GM12878 (cell line): ENCODE measurements at regions not wholly inside any gene's neighbourhood (a gene's known extent, or its start where the extent isn't known, plus 50 kb on each side); places are given as distances from the start of the nearest gene placed in this dataset.

Experiments used
- ATAC-seq: fragments of 200-7000 bp; cut with Tn5 transposase; 3 replicates; pipeline ENCODE4 v1.9.1; 2020; ENCODE audit warnings: mild to moderate bottlenecking, moderate library complexity
- BruUV-seq: library from RNA; stranded (reverse); fragments of 400-500 nt; replicated peaks from 2 replicates; lab custom pipeline; 2021; lab: Mats Ljungman, UMichigan
- CTCF ChIA-PET: fragments of 300-600 bp; sonication (Branson Sonifier 250); formaldehyde crosslinking; extraction: SDS; loops from one replicate; lab custom pipeline; 2021; ENCODE audit warnings: inconsistent platforms; lab: Yijun Ruan, JAX
- POLR2A ChIA-PET: fragments of 350-600 bp; formaldehyde crosslinking; extraction: SDS; loops from one replicate; lab custom pipeline; 2021; ENCODE audit warnings: inconsistent platforms; lab: Charles Lee
- RAD21 ChIA-PET: fragments of 300-600 bp; sonication (Branson Sonifier 250); formaldehyde crosslinking; loops from one replicate; lab custom pipeline; 2023; ENCODE audit warnings: antibody characterized with exemption; ENCODE audit not compliant: unreplicated experiment; lab: Charles Lee
- SMC1A ChIA-PET: fragments of 300-600 bp; sonication (Branson Sonifier 250); formaldehyde crosslinking; loops from one replicate; lab custom pipeline; 2023; ENCODE audit not compliant: unreplicated experiment, uncharacterized antibody; lab: Charles Lee
- DNase-seq: peaks from one replicate; pipeline ENCODE4 v3.0.0-alpha.2; 2011; ENCODE audit warnings: low read depth, low spot score
- FAIRE-seq: peaks from 3 replicates; lab custom pipeline; 2011; peaks lifted over from hg19 to GRCh38; lab: Jason Lieb, UNC
- H2AFZ ChIP-seq: 2 replicates; pipeline ENCODE4 v1.6.0; 2011; ENCODE audit warnings: low read depth, low read length, control low read depth; ENCODE audit not compliant: control insufficient read depth
- H3K27ac ChIP-seq: 2 replicates; pipeline ENCODE4 v1.5.1; 2011; ENCODE audit warnings: control low read depth; ENCODE audit not compliant: control insufficient read depth, insufficient read depth
- H3K27me3 ChIP-seq, 2 experiments: replicated peaks in 1 of 2; 2 replicates each; pipeline versions ENCODE4 v1.6.0 to v1.6.1; 2011; ENCODE audit warnings: low read length in 1 of 2; ENCODE audit not compliant: control insufficient read depth in 2 of 2, insufficient read depth in 2 of 2
- H3K36me3 ChIP-seq, 2 experiments: 2 replicates each; pipeline ENCODE4 v1.5.1; 2011; ENCODE audit warnings: low read length in 1 of 2; ENCODE audit not compliant: control insufficient read depth in 2 of 2, insufficient read depth in 2 of 2
- H3K4me1 ChIP-seq: 2 replicates; pipeline ENCODE4 v1.6.1; 2011; ENCODE audit warnings: mild to moderate bottlenecking, low read length, moderate library complexity, mixed read lengths; ENCODE audit not compliant: control insufficient read depth, insufficient read depth
- H3K4me2 ChIP-seq: 2 replicates; pipeline ENCODE4 v1.6.0; 2011; ENCODE audit warnings: control low read depth; ENCODE audit not compliant: control insufficient read depth, insufficient read depth
- H3K4me3 ChIP-seq: fragments of 200-600 bp; sonication (generic); 2 replicates; pipeline ENCODE4 v1.5.1; 2016
- H3K79me2 ChIP-seq: 2 replicates; pipeline ENCODE4 v1.6.0; 2011; ENCODE audit warnings: low read length; ENCODE audit not compliant: control insufficient read depth, insufficient read depth
- H3K9ac ChIP-seq: 2 replicates; pipeline ENCODE4 v1.8.0; 2011; ENCODE audit warnings: low read length, control low read depth, mixed read lengths; ENCODE audit not compliant: control insufficient read depth, insufficient read depth
- H3K9me3 ChIP-seq: replicated peaks from 3 replicates; pipeline ENCODE4 v1.5.1; 2011; ENCODE audit warnings: mild to moderate bottlenecking, low read length; ENCODE audit not compliant: control insufficient read depth, insufficient read depth
- H4K20me1 ChIP-seq: 2 replicates; pipeline ENCODE4 v1.6.0; 2011; ENCODE audit not compliant: control insufficient read depth, insufficient read depth
- ASH2L ChIP-seq: fragments of 300-600, 200-600 bp; sonication (generic); IDR thresholded peaks from 2 replicates; pipeline ENCODE4 v1.6.1; 2017; ENCODE audit warnings: low read depth, mild to moderate bottlenecking, borderline replicate concordance
- ATF7 ChIP-seq: fragments of 450-650 bp; IDR thresholded peaks from 2 replicates; pipeline ENCODE4 v1.6.1; 2016; ENCODE audit warnings: low read depth, mild to moderate bottlenecking
- BCL11A ChIP-seq: IDR thresholded peaks from 2 replicates; pipeline ENCODE4 v1.6.1; 2011; ENCODE audit warnings: low read depth, low read length
- CEBPZ ChIP-seq: fragments of 150-350 bp; IDR thresholded peaks from 2 replicates; pipeline ENCODE4 v1.6.1; 2016; ENCODE audit warnings: low read depth, low read length
- CHD1 ChIP-seq: IDR thresholded peaks from 2 replicates; pipeline ENCODE4 v1.6.1; 2012; ENCODE audit warnings: low read depth, low read length, improper control_type of control experiment
- CTCF ChIP-seq, 3 experiments: IDR thresholded peaks in 2 of 3; conservative IDR thresholded peaks in 1 of 3; 2 replicates each; pipeline ENCODE4 v1.5.1; 2011; ENCODE audit warnings: low read depth in 3 of 3, low read length in 3 of 3, mild to moderate bottlenecking in 3 of 3, control low read depth in 2 of 3, moderate library complexity in 2 of 3, inconsistent platforms in 1 of 3, mixed read lengths in 1 of 3; ENCODE audit not compliant: control insufficient read depth in 2 of 3, insufficient read depth in 1 of 3; ENCODE audit errors: extremely low read depth in 1 of 3
- JUNB ChIP-seq: IDR thresholded peaks from 2 replicates; pipeline ENCODE4 v1.6.1; 2016; ENCODE audit warnings: antibody characterized with exemption, mild to moderate bottlenecking
- PBX3 ChIP-seq: IDR thresholded peaks from 2 replicates; pipeline ENCODE4 v1.6.1; 2011; ENCODE audit warnings: mild to moderate bottlenecking, low read depth, low read length, moderate library complexity; ENCODE audit not compliant: insufficient replicate concordance
- PKNOX1 ChIP-seq: fragments of 450-650 bp; IDR thresholded peaks from 2 replicates; pipeline ENCODE4 v1.6.1; 2016; ENCODE audit warnings: mild to moderate bottlenecking
- POLR2A ChIP-seq: IDR thresholded peaks from 2 replicates; pipeline ENCODE4 v1.6.1; 2011; ENCODE audit warnings: low read depth, mild to moderate bottlenecking, low read length
- RAD21 ChIP-seq: IDR thresholded peaks from 2 replicates; pipeline ENCODE4 v1.6.1; 2011; ENCODE audit warnings: mild to moderate bottlenecking, low read depth, low read length, moderate library complexity; ENCODE audit not compliant: insufficient read depth
- RB1 ChIP-seq: fragments of 450-650 bp; formaldehyde crosslinking; IDR thresholded peaks from 2 replicates; pipeline ENCODE4 v1.6.1; 2017; ENCODE audit warnings: mild to moderate bottlenecking, borderline replicate concordance
- SIN3A ChIP-seq: IDR thresholded peaks from 2 replicates; pipeline ENCODE4 v1.6.1; 2012; ENCODE audit warnings: low read depth, low read length, improper control_type of control experiment
- SIX5 ChIP-seq: IDR thresholded peaks from 2 replicates; pipeline ENCODE4 v1.6.1; 2011; ENCODE audit warnings: mild to moderate bottlenecking, low read depth, low read length, moderate library complexity; ENCODE audit not compliant: severe bottlenecking
- SMC3 ChIP-seq: IDR thresholded peaks from 2 replicates; pipeline ENCODE4 v1.6.1; 2011; ENCODE audit warnings: low read length, improper control_type of control experiment, borderline replicate concordance
- SP1 ChIP-seq: IDR thresholded peaks from one replicate; pipeline ENCODE4 v1.6.1; 2011; ENCODE audit warnings: low read depth, low read length
- STAT3 ChIP-seq: IDR thresholded peaks from 2 replicates; pipeline ENCODE4 v1.6.1; 2011; ENCODE audit warnings: low read depth, low read length, improper control_type of control experiment
- WGBS: methylation state at CpG from one replicate; pipeline ENCODE4 v1.1.6; 2016; ENCODE audit warnings: low lambda C conversion rate; ENCODE audit not compliant: insufficient replicate concordance, insufficient coverage; ENCODE audit errors: missing lambda C conversion rate; 5-methylcytosine and 5-hydroxymethylcytosine counted together
- in situ Hi-C: fragments of 300-500 bp; cut with MboI; formaldehyde crosslinking; loops from 9 replicates; pipeline ENCODE4 v1.14.3; 2018; ENCODE audit warnings: mixed read lengths
- intact Hi-C: fragments of 100-400 bp; cut with micrococcal nuclease; formaldehyde crosslinking; loops from one replicate; pipeline ENCODE4 v1.14.2; 2022; ENCODE audit not compliant: unreplicated experiment

- Histone ChIP-seq H3K79me2 (no peaks in the 10 kb centered on the region), H4K20me1 (no peaks in the 10 kb centered on the region), H3K36me3 (no peaks in the 10 kb centered on the region), H3K27ac (no peak overlapping the region), H3K9ac (no peak overlapping the region), H3K9me3 (no peaks in the 10 kb centered on the region; the same call in 2 of the 3 replicates), H3K27me3 (no peaks in the 10 kb centered on the region), H3K4me1 (no peaks in the 10 kb centered on the region), H2AFZ (no peak overlapping the region), H3K4me2 (no peak overlapping the region), H3K4me3 (no peak overlapping the region)
- POLR2A ChIA-PET: no interaction called here
- intact Hi-C loops: no loop called here
- ATAC-seq (no peak), DNase-seq (no peak), FAIRE-seq (no peak)
- WGBS: 54% methylated on average over 4 of the region's 4 CpGs
- in situ Hi-C loops: no loop called here
- TF ChIP-seq CEBPZ (no peak), CTCF (IDR thresholded peaks at IDR 0.05 in 2 of 3, conservative IDR thresholded peaks at IDR 0.05 in 1 of 3; ENCODE audit: control insufficient read depth in 2 of 3, extremely low read depth in 1 of 3, insufficient read depth in 1 of 3, low read depth in 3 of 3, low read length in 3 of 3) (no peak), RB1 (no peak), CHD1 (no peak), SIX5 (no peak), PBX3 (no peak), BCL11A (no peak), ASH2L (no peak), RAD21 (no peak), POLR2A (no peak), STAT3 (no peak), ATF7 (no peak), JUNB (no peak), PKNOX1 (no peak), SIN3A (no peak), SP1 (no peak), SMC3 (no peak)
- SMC1A ChIA-PET: no interaction called here
- RAD21 ChIA-PET: no interaction called here
- CTCF ChIA-PET: no interaction called here
- BruUV-seq: no TSS peak
These were observed 126.8 kb upstream of the VCX3A start for GRCh38 chrX:6661736-6662135.
